ENCODE measurements at regions not wholly inside any gene's neighbourhood (a gene's known extent, or its start where the extent isn't known, plus 50 kb on each side); places are given as distances from the start of the nearest gene placed in this dataset.

GRCh38 chr4:3836406-3836755 is 70.2 kb downstream of the ADRA2C start (continued):
- TF ChIP-seq PATZ1 (CRISPR knock-in tag; IDR thresholded peaks at IDR 0.05; ENCODE audit: borderline replicate concordance) (no peak), CSDC2 (CRISPR knock-in tag; IDR thresholded peaks at IDR 0.05) (no peak), ARNTL (CRISPR knock-in tag; IDR thresholded peaks at IDR 0.05; ENCODE audit: borderline replicate concordance, low read depth) (no peak), ISL1 (CRISPR knock-in tag; IDR thresholded peaks at IDR 0.05) (no peak), GLIS3 (CRISPR knock-in tag; IDR thresholded peaks at IDR 0.05) (no peak), CREB5 (CRISPR knock-in tag; IDR thresholded peaks at IDR 0.05; ENCODE audit: low read depth) (no peak), ZFP3 (CRISPR knock-in tag; IDR thresholded peaks at IDR 0.05) (no peak), ZNF8 (CRISPR knock-in tag; IDR thresholded peaks at IDR 0.05) (no peak)

- TF ChIP-seq ZNF70 (CRISPR knock-in tag; IDR thresholded peaks at IDR 0.05): no peak
- no peak for TF ChIP-seq ZFP30 (CRISPR knock-in tag; IDR thresholded peaks at IDR 0.05)
- TF ChIP-seq ZC3H10 (CRISPR knock-in tag; IDR thresholded peaks at IDR 0.05): no peak
- no peak for TF ChIP-seq ARNTL (CRISPR knock-in tag; IDR thresholded peaks at IDR 0.05; ENCODE audit: borderline replicate concordance, low read depth)
- TF ChIP-seq ZNF8 (CRISPR knock-in tag; IDR thresholded peaks at IDR 0.05): no peak
- no peak for TF ChIP-seq CSDC2 (CRISPR knock-in tag; IDR thresholded peaks at IDR 0.05)
- TF ChIP-seq ESRRG (CRISPR knock-in tag; IDR thresholded peaks at IDR 0.05): no peak
- TF ChIP-seq ZFP3 (CRISPR knock-in tag; IDR thresholded peaks at IDR 0.05): no peak
- no peak for TF ChIP-seq TCF4 (CRISPR knock-in tag; IDR thresholded peaks at IDR 0.05; ENCODE audit: borderline replicate concordance)
- TF ChIP-seq TSHZ2 (CRISPR knock-in tag; IDR thresholded peaks at IDR 0.05): no peak
- TF ChIP-seq PATZ1 (CRISPR knock-in tag; IDR thresholded peaks at IDR 0.05; ENCODE audit: borderline replicate concordance): no peak
- TF ChIP-seq CSRNP3 (CRISPR knock-in tag; IDR thresholded peaks at IDR 0.05): no peak
- no peak for TF ChIP-seq RARB (CRISPR knock-in tag; IDR thresholded peaks at IDR 0.05)
- TF ChIP-seq PPARA (CRISPR knock-in tag; IDR thresholded peaks at IDR 0.05; ENCODE audit: borderline replicate concordance): no peak
- TF ChIP-seq CREB5 (CRISPR knock-in tag; IDR thresholded peaks at IDR 0.05; ENCODE audit: low read depth): no peak
- TF ChIP-seq ISL1 (CRISPR knock-in tag; IDR thresholded peaks at IDR 0.05): no peak
- TF ChIP-seq ZNF565 (CRISPR knock-in tag; conservative IDR thresholded peaks at IDR 0.05; ENCODE audit: low read depth): no peak
- TF ChIP-seq GLIS3 (CRISPR knock-in tag; IDR thresholded peaks at IDR 0.05): no peak
- no peak for ATAC-seq
These were observed 70.8 kb downstream of the ADRA2C start for GRCh38 chr4:3836756-3837601.
